Embryonic facial prominence (tissue), 1 donor: ENCODE measurements at regions not wholly inside any gene's neighbourhood (a gene's known extent, or its start where the extent isn't known, plus 50 kb on each side); places are given as distances from the start of the nearest gene placed in this dataset.

Experiments
- DNase-seq: peaks from one replicate; pipeline ENCODE4 v3.0.0-alpha.2; 2016; ENCODE audit errors: extremely low spot score

- no peak for DNase-seq
These were observed 455.0 kb upstream of the GJE1 start for GRCh38 chr6:141677598-141678211.

DNA sequence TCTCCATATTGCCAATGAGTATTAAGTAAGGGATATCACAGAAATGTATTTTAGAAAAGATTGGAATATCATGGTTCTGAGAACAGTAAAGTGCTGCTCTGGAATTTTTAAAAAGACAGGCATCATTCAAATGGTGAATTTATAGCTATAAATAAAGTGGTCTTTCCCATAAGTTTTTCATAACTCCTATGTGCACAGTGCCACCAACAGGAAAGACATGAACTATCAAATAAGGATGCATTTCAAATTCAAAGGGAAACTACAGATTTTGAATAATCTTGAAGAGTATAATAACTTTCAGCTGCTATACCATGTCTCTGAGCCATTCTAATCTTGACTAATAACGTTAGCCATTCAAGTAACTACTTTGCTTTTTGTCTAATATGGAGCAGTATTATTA, 456.8 kb upstream of the GJE1 start:
- DNase-seq, result no peak

- no peak for DNase-seq
These were observed 463.6 kb upstream of the GJE1 start for GRCh38 chr6:141669141-141669540.

- no peak for DNase-seq
These were observed 465.0 kb upstream of the GJE1 start for GRCh38 chr6:141667580-141668309.

DNA sequence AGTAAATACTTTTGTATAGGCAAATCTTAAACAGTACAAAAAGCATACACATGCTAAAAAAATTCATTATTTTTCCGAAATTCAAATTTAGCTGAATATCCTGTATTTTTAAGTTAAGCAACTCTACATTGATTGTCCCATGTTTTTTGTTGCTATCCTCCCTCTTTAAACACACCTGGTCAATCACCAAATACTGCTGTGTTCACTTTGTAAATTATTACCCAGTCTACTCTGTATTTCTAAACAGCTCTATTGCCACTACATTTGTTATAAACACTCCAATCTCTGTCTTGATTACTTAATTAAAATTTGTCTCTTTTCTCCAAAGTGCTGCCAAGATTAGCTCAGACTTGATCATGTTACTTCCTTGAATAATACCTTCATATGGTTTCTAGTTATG, 466.5 kb upstream of the GJE1 start:
- DNase-seq, result no peak

DNA sequence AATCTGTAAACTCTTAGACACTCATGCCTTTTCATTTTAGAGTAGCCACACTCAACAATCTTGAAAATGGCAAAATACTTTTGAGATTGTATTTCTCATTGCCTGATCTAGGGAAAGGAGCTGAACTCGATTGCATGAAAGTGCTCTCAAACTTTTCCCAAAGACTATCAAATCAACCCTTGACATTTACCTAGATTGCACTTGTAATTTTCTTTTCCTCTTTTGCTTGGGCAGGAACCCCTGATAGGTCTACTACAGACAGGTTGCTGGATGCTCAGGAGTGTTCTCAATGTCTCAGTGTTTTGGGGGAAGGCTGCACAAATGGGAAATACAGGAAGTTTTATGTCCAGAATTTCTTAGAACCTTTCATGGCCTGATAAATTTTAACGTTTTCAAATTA, 468.0 kb upstream of the GJE1 start:
- no peak for DNase-seq

GRCh38 chr6:141659582-141659981, 473.1 kb upstream of the GJE1 start:
- no peak for DNase-seq

GRCh38 chr6:141658696-141659095, 474.0 kb upstream of the GJE1 start:
- no peak for DNase-seq

DNA sequence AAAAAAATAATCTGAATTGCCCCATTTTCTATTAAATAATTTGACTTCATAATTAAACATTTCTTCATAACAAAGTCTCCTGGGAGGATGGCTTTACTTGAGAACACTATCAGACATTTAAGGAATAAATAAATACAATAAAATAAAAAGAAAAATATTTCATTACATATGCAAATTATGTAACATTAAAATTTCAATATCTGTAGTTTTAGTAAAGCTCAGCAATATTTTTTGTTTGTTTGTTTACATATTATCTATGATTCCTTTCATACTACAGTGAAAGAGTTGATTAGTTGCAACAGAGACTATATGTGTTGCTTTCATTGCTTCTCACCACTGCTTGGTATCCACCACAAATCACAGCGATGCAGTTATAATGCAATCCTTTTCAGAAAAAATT, 474.9 kb upstream of the GJE1 start:
- DNase-seq, result no peak

DNA sequence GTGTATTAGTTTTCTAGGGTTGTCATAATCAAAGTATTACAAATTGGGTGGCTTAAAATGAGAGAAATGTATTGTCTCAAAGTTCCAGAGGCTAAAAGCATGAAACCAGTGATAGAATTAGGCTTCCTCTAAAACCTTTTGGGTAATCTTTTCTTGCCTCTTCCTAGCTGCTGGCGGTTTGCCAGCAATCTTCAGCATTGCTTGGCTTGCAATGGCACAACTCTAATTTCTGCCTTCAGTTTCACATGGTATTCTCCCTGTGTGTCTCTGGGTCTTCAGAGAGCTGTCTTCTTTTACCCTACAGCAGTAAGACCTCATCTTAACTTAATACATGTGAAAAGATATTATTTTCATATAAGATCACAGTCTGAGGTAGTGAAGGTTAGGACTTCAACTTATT, 479.1 kb upstream of the GJE1 start:
- no peak for DNase-seq

DNA sequence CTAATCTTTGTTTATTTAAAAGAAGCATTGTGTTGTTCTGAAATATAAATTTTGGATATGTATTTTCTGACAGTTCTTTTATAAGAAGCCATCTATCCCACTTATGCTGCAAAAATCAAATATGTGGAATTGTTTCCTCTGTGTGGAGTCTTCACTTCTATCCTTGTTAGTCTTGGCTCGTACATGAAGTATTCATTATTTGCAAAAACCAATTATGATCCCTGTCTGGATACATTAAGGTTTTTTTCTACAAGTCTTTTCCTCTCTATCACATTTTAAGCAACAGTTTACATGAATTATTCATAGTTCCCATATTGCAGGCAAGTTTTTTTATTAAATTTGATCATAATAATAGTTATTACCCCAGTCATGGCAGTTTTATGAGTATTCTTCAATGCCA, 490.8 kb upstream of the GJE1 start:
- DNase-seq, result no peak

DNA sequence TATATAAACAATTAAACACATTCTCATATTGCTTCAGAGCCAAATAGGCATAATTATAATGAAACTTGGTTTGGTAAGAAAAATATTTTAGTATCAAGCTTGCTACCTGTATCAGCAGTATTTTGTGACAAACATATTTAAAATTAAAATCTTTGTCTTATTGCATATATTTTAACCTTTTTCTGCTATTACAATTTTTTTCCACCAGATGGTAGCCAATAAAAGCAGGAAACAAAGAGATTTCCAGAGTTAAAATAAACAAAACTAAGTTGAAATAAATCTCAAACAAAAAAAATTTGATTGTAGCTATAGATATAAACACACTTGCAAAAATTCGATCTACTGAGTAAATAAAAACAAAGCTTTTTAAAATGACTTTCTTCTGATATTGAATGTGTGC, 491.3 kb upstream of the GJE1 start:
- DNase-seq, result no peak

DNA sequence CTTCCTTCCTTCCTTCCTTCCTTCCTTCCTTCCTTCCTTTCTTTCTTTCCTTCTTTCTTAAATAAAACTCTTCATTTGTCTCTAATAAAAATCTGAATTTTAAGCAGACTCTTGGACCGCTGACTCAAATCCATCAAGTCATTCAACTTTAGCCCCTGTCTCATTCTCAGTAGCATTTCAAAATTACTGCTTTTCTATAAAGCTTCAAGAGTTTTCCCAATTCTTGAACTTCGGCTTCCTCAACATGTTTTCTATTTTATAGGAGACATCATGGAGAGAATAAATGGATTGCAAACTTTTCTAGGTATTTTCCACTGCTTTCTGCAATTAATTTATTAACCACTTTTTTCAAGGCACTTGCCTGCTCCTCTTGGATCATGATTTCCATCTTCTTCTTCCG, 497.1 kb upstream of the GJE1 start:
- no peak for DNase-seq

- DNase-seq, result no peak
These were observed 498.5 kb upstream of the GJE1 start for GRCh38 chr6:141634269-141634668.

- no peak for DNase-seq
These were observed 508.4 kb upstream of the GJE1 start for GRCh38 chr6:141624301-141624700.

GRCh38 chr6:141618180-141618581, 514.5 kb upstream of the GJE1 start:
- DNase-seq, result no peak

GRCh38 chr6:141610741-141611140, 522.0 kb upstream of the GJE1 start:
- DNase-seq, result no peak

DNA sequence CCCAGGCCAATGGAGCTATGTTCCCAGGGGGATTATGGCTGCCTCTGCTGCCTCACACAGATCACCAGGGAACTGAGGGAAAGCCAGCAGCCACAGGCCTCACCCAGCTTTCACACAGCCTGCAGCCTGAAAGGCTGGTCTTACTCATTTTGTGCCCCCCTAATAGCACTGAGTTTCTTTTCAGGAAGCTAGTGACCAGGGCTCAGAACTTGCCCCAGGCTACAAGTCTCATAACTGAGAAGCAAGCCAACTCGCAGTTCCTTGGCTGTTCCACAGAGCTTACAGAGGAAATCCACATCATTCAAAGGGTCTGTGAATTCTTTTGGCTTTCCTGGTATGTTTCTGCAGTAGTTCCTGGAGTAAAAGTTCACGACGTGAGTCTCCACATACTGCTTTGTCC, 524.8 kb upstream of the GJE1 start:
- DNase-seq, result no peak

- no peak for DNase-seq
These were observed 534.2 kb upstream of the GJE1 start for GRCh38 chr6:141598487-141598886.

DNA sequence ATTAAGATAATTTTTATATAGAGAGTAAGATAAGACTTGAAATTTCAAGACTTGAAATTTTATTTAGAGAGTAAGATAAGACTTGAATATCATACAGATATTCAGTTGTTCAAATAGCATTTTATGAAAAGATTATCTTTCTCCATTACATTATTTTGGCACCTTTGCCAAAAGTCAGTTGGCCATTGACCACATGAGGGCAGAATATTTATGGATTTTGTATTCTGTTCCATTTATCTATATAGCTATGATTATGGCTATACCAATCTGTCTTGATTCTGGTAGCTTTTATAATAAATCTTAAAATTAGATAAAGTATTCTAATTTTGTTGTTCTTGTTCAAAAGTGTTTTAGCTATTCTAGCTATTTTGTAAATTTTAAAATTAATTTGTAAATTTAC, 537.9 kb upstream of the GJE1 start:
- DNase-seq, result no peak

DNA sequence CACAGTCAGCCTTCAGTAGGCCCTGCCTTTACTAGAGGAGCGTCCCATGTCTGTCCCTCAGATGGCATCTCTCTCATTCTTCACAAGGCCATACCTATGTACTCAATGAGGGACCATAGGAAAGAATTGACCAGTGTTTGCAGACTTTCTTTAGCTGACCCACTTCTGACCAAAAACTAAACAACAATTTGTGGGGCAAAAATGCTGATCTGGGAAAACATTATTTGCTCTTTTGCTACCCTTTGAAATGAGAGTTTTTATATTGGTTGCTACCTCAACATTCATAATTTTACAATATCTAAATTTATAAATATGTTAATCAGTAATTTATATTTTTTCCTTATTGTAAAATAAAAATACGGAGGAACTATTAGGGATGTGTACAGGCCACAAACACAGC, 539.4 kb upstream of the GJE1 start:
- no peak for DNase-seq

- no peak for DNase-seq
These were observed 545.1 kb upstream of the GJE1 start for GRCh38 chr6:141587482-141588266.

- no peak for DNase-seq
These were observed 551.7 kb upstream of the GJE1 start for GRCh38 chr6:141580988-141581552.
